ENCODE measurements at regions not wholly inside any gene's neighbourhood (a gene's known extent, or its start where the extent isn't known, plus 50 kb on each side); places are given as distances from the start of the nearest gene placed in this dataset.

DNA sequence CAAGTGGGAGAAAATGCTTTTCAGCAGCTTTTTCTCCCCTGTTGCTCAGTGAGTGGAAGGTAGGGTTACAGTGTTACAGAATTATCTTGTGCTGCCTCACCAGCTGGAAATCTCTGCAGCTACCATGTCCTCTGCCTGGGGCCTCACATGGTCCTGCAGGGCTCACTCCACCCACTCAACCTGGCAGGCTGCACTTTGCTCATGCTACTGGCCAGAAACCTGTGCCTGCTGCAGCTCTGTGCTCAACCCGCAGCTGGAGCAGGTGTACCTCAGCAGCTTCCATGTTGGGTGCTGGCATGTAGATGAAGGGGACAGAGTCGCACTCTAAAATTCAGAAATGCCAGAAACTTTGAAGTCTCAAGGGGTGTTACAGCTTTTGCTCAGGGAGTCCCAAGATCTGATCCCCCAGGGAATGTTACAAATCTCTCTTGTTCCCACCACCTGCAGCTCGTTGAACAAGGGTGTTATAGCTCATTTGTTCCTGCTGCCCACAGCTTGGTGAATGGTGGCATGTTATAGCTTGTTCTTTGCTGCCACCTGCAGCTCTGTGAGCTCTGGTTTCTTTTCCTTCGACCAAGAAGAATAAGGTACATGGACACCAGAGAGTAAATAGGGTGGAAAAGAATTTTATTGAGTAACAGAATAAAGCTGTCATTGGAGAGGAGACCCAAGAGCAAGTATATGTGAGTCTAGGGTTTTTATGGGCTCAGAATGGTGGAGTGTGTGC lies 845.8 kb downstream of the TECRL start:
- TF ChIP-seq, protein P1, sequence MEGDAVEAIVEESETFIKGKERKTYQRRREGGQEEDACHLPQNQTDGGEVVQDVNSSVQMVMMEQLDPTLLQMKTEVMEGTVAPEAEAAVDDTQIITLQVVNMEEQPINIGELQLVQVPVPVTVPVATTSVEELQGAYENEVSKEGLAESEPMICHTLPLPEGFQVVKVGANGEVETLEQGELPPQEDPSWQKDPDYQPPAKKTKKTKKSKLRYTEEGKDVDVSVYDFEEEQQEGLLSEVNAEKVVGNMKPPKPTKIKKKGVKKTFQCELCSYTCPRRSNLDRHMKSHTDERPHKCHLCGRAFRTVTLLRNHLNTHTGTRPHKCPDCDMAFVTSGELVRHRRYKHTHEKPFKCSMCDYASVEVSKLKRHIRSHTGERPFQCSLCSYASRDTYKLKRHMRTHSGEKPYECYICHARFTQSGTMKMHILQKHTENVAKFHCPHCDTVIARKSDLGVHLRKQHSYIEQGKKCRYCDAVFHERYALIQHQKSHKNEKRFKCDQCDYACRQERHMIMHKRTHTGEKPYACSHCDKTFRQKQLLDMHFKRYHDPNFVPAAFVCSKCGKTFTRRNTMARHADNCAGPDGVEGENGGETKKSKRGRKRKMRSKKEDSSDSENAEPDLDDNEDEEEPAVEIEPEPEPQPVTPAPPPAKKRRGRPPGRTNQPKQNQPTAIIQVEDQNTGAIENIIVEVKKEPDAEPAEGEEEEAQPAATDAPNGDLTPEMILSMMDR (IDR thresholded peaks at IDR 0.05; ENCODE audit: low read depth, low read length, poor library complexity, severe bottlenecking): no peak
- TF ChIP-seq EZH2phosphoT487 (IDR thresholded peaks at IDR 0.05; ENCODE audit: borderline replicate concordance, low read length): no peak

Measured in DOHH2 (cell line).